GM12892 (cell line): ENCODE measurements at regions not wholly inside any gene's neighbourhood (a gene's known extent, or its start where the extent isn't known, plus 50 kb on each side); places are given as distances from the start of the nearest gene placed in this dataset.

Experiments
- POLR2A ChIP-seq: IDR thresholded peaks from 2 replicates; pipeline ENCODE4 v1.6.1; 2011; ENCODE audit warnings: low read depth, low read length, control low read depth
- POLR2AphosphoS5 ChIP-seq: IDR thresholded peaks from 2 replicates; pipeline ENCODE4 v1.6.1; 2011; ENCODE audit warnings: low read depth, low read length, control low read depth
- TAF1 ChIP-seq: IDR thresholded peaks from 2 replicates; pipeline ENCODE4 v1.6.1; 2011; ENCODE audit warnings: low read depth, mild to moderate bottlenecking, control low read depth, low read length, borderline replicate concordance

GRCh38 chr3:161925749-161926360, 429.2 kb downstream of the OTOL1 start:
- TF ChIP-seq POLR2AphosphoS5, result no peak
- no peak for TF ChIP-seq TAF1
- no peak for TF ChIP-seq POLR2A
